H9 (cell line): ENCODE measurements at regions not wholly inside any gene's neighbourhood (a gene's known extent, or its start where the extent isn't known, plus 50 kb on each side); places are given as distances from the start of the nearest gene placed in this dataset.

Source experiments
- DNase-seq: peaks from one replicate; pipeline ENCODE4 v3.0.0-alpha.2; 2017
- H2AFZ ChIP-seq: one replicate; pipeline ENCODE4 v1.6.1; 2013; ENCODE audit warnings: mild to moderate bottlenecking, low read length, control low read depth, moderate library complexity
- H2AK5ac ChIP-seq: 2 replicates; pipeline ENCODE4 v1.6.1; 2013; ENCODE audit warnings: low read length, control low read depth, mixed read lengths; ENCODE audit not compliant: insufficient read length
- H2BK120ac ChIP-seq: one replicate; pipeline ENCODE4 v1.6.1; 2013; ENCODE audit warnings: low read depth, mild to moderate bottlenecking, low read length, control low read depth, inconsistent platforms; ENCODE audit not compliant: poor library complexity, severe bottlenecking
- H2BK12ac ChIP-seq: 2 replicates; pipeline ENCODE4 v1.6.1; 2013; ENCODE audit warnings: low read length, control low read depth, mixed read lengths, low read depth; ENCODE audit not compliant: insufficient read length
- H2BK15ac ChIP-seq: 2 replicates; pipeline ENCODE4 v1.6.1; 2013; ENCODE audit warnings: low read depth, low read length, control low read depth
- H2BK20ac ChIP-seq: one replicate; pipeline ENCODE4 v1.6.1; 2013; ENCODE audit warnings: low read depth, mild to moderate bottlenecking, low read length, control low read depth, inconsistent platforms; ENCODE audit not compliant: poor library complexity, severe bottlenecking
- H2BK5ac ChIP-seq: 2 replicates; pipeline ENCODE4 v1.6.1; 2013; ENCODE audit warnings: low read length, control low read depth, mixed read lengths; ENCODE audit not compliant: insufficient read length
- H3K14ac ChIP-seq: 2 replicates; pipeline ENCODE4 v1.6.1; 2013; ENCODE audit warnings: low read length, control low read depth; ENCODE audit not compliant: insufficient read depth
- H3K18ac ChIP-seq: 2 replicates; pipeline ENCODE4 v1.6.1; 2013; ENCODE audit warnings: low read depth, mild to moderate bottlenecking, mixed read lengths, low read length, control low read depth; ENCODE audit not compliant: insufficient read length
- H3K23ac ChIP-seq: 2 replicates; pipeline ENCODE4 v1.6.1; 2013; ENCODE audit warnings: low read length, control low read depth, mixed read lengths, low read depth; ENCODE audit not compliant: insufficient read length
- H3K23me2 ChIP-seq: 2 replicates; pipeline ENCODE4 v1.6.1; 2013; ENCODE audit warnings: low read depth, mild to moderate bottlenecking, mixed read lengths, low read length, control low read depth; ENCODE audit not compliant: insufficient read length, poor library complexity, severe bottlenecking
- H3K27ac ChIP-seq: 2 replicates; pipeline ENCODE4 v1.5.1; 2013; ENCODE audit warnings: low read length, control low read depth, mixed read lengths, low read depth; ENCODE audit not compliant: insufficient read length
- H3K27me3 ChIP-seq: 2 replicates; pipeline ENCODE4 v1.6.1; 2013; ENCODE audit warnings: low read length, control low read depth, inconsistent platforms; ENCODE audit not compliant: insufficient read depth
- H3K4ac ChIP-seq: 2 replicates; pipeline ENCODE4 v1.6.1; 2013; ENCODE audit warnings: low read depth, mild to moderate bottlenecking, control low read depth, inconsistent platforms, low read length, moderate library complexity
- H3K4me1 ChIP-seq: 2 replicates; pipeline ENCODE4 v1.6.1; 2013; ENCODE audit warnings: low read length, control low read depth, inconsistent platforms; ENCODE audit not compliant: insufficient read depth
- H3K4me2 ChIP-seq: 2 replicates; pipeline ENCODE4 v1.6.1; 2013; ENCODE audit warnings: low read length, control low read depth, mixed read lengths; ENCODE audit not compliant: insufficient read length, insufficient read depth
- H3K56ac ChIP-seq: 2 replicates; pipeline ENCODE4 v1.6.1; 2013; ENCODE audit warnings: low read depth, mild to moderate bottlenecking, mixed read lengths, low read length, control low read depth; ENCODE audit not compliant: insufficient read length
- H3K79me1 ChIP-seq: 2 replicates; pipeline ENCODE4 v1.6.1; 2013; ENCODE audit warnings: low read depth, mild to moderate bottlenecking, moderate library complexity, low read length, control low read depth, inconsistent platforms; ENCODE audit not compliant: insufficient read depth, poor library complexity, severe bottlenecking
- H3K79me2 ChIP-seq: 2 replicates; pipeline ENCODE4 v1.6.1; 2013; ENCODE audit warnings: low read length, control low read depth, inconsistent platforms; ENCODE audit not compliant: insufficient read depth
- H3K9ac ChIP-seq: 2 replicates; pipeline ENCODE4 v1.6.1; 2013; ENCODE audit warnings: low read length, control low read depth, mixed read lengths; ENCODE audit not compliant: insufficient read length; ENCODE audit errors: extremely low read depth
- H3K9me3 ChIP-seq: one replicate; pipeline ENCODE4 v1.6.1; 2013; ENCODE audit warnings: low read depth, low read length, inconsistent platforms; ENCODE audit not compliant: control insufficient read depth
- H3T11ph ChIP-seq: one replicate; pipeline ENCODE4 v1.6.1; 2013; ENCODE audit warnings: mild to moderate bottlenecking, low read length, control low read depth, inconsistent platforms
- H4K20me1 ChIP-seq: one replicate; pipeline ENCODE4 v1.6.1; 2013; ENCODE audit not compliant: control insufficient read depth, insufficient read length, insufficient read depth
- H4K5ac ChIP-seq: 2 replicates; pipeline ENCODE4 v1.6.1; 2013; ENCODE audit warnings: low read depth, mild to moderate bottlenecking, mixed read lengths, low read length, control low read depth; ENCODE audit not compliant: insufficient read length
- H4K8ac ChIP-seq: replicated peaks from 2 replicates; pipeline ENCODE4 v1.6.1; 2013; ENCODE audit warnings: low read length, control low read depth, mixed read lengths, low read depth; ENCODE audit not compliant: insufficient read length
- H4K91ac ChIP-seq: 2 replicates; pipeline ENCODE4 v1.6.1; 2013; ENCODE audit warnings: low read depth, mild to moderate bottlenecking, moderate library complexity, mixed read lengths, low read length, control low read depth; ENCODE audit not compliant: insufficient read length
- H3K27ac Mint-ChIP-seq, 3 experiments: 2 replicates in 2 of 3; 3 replicates in 1 of 3; pipeline ENCODE4 v1.8.0; 2020 to 2021; ENCODE audit warnings: mixed read lengths in 3 of 3, mild to moderate bottlenecking in 1 of 3, moderate library complexity in 1 of 3
- H3K27me3 Mint-ChIP-seq: 2 replicates; pipeline ENCODE4 v1.8.0; 2021; ENCODE audit warnings: low read depth, mild to moderate bottlenecking, moderate library complexity, mixed read lengths
- H3K36me3 Mint-ChIP-seq, 3 experiments: 2 replicates in 2 of 3; 3 replicates in 1 of 3; pipeline ENCODE4 v1.8.0; 2020 to 2021; ENCODE audit warnings: low read depth in 3 of 3, mixed read lengths in 3 of 3; ENCODE audit not compliant: insufficient read depth in 1 of 3
- H3K4me1 Mint-ChIP-seq, 2 experiments: 2 replicates each; pipeline ENCODE4 v1.8.0; 2020; ENCODE audit warnings: mixed read lengths in 2 of 2
- H3K4me3 Mint-ChIP-seq, 2 experiments: 2 replicates in 1 of 2; 3 replicates in 1 of 2; pipeline ENCODE4 v1.8.0; 2020 to 2021; ENCODE audit warnings: mild to moderate bottlenecking in 2 of 2, mixed read lengths in 2 of 2, moderate library complexity in 1 of 2
- H3K9me3 Mint-ChIP-seq, 2 experiments: 2 replicates in 1 of 2; 3 replicates in 1 of 2; pipeline ENCODE4 v1.8.0; 2020; ENCODE audit warnings: mild to moderate bottlenecking in 2 of 2, mixed read lengths in 2 of 2, moderate library complexity in 1 of 2
- CTCF ChIP-seq: fragments of 200-600 bp; sonication (generic); conservative IDR thresholded peaks from 3 replicates; pipeline ENCODE4 v1.8.0; 2021; ENCODE audit warnings: antibody characterized with exemption, mild to moderate bottlenecking
- WGBS: extraction: QIAGEN DNeasy Blood & Tissue Kit; methylation state at CpG from one replicate; pipeline ENCODE4 v1.1.7; 2013; ENCODE audit warnings: missing lambda C conversion rate, low lambda C conversion rate, mixed read lengths; ENCODE audit not compliant: insufficient read length; ENCODE audit errors: extremely low coverage; 5-methylcytosine and 5-hydroxymethylcytosine counted together

GRCh38 chr13:104650431-104650830 lies 1584.2 kb upstream of the SLC10A2 start:
- Histone ChIP-seq H2BK12ac (no peak overlapping the region), H3K4me2 (no peak overlapping the region), H2BK20ac (no peak overlapping the region), H3K79me2 (no peaks in the 10 kb centered on the region), H2AK5ac (no peak overlapping the region), H4K91ac (no peak overlapping the region), H2BK5ac (no peak overlapping the region), H3K27me3 (no peaks in the 10 kb centered on the region), H4K8ac (no peak overlapping the region), H3K9ac (no peak overlapping the region), H3K23ac (no peak overlapping the region), H2AFZ (no peak overlapping the region), H3K4ac (no peak overlapping the region), H3K79me1 (no peaks in the 10 kb centered on the region), H3K4me1 (no peaks in the 10 kb centered on the region), H2BK15ac (no peak overlapping the region), H3K9me3 (no peaks in the 10 kb centered on the region), H4K5ac (no peak overlapping the region), H3K23me2 (no peaks in the 10 kb centered on the region), H2BK120ac (no peak overlapping the region), H4K20me1 (no peaks in the 10 kb centered on the region), H3K27ac (no peak overlapping the region), H3K56ac (no peak overlapping the region), H3T11ph (no peak overlapping the region), H3K18ac (no peak overlapping the region), H3K14ac (no peak overlapping the region)
- WGBS, result no CpG with 5 or more reads among the region's 12 CpGs
- H3K36me3 Mint-ChIP-seq, result peaks cover 0 to 4% (median 0%) of the 10 kb centered on the region in 3 experiments; a peak in 2 of 7 replicates
- H3K27me3 Mint-ChIP-seq, result no peaks in the 10 kb centered on the region
- peaks cover 2% of the 10 kb centered on the region in 2 experiments; a peak in 3 of 5 replicates for H3K9me3 Mint-ChIP-seq
- no peak for TF ChIP-seq CTCF
- no peak for DNase-seq
- H3K27ac Mint-ChIP-seq, result peak overlapping the region in 1 of 3 experiments; percentile 25; a peak in 1 of 7 replicates
- H3K4me3 Mint-ChIP-seq, result no peak overlapping the region
- H3K4me1 Mint-ChIP-seq, result no peaks in the 10 kb centered on the region
